GM21515 (cell line): ENCODE measurements at regions not wholly inside any gene's neighbourhood (a gene's known extent, or its start where the extent isn't known, plus 50 kb on each side); places are given as distances from the start of the nearest gene placed in this dataset.

Experiments used
- ATAC-seq: cut with Tn5 transposase; IDR thresholded peaks from one replicate; pipeline ENCODE4 v1.9.1; 2021; ENCODE audit not compliant: unreplicated experiment

DNA sequence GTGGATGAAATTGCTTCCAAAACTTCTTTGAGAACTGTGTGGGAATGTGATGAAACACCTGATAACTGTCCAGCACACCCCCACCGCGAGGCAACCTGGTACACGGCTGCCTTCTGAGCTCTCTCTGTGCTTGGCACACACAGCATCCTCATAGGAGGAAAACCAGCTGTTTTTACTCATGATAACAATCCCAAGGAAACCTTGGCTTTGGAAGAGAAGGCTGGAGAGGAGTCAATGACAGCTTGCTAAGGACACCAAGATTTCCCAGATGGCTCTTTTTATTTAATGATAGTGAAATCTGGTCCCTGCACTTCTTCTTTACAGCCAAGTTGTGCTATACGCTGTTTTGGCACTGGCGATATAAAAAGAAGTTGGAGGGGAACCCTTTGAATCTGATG, 232.5 kb upstream of the FN1 start:
- no peak for ATAC-seq

DNA sequence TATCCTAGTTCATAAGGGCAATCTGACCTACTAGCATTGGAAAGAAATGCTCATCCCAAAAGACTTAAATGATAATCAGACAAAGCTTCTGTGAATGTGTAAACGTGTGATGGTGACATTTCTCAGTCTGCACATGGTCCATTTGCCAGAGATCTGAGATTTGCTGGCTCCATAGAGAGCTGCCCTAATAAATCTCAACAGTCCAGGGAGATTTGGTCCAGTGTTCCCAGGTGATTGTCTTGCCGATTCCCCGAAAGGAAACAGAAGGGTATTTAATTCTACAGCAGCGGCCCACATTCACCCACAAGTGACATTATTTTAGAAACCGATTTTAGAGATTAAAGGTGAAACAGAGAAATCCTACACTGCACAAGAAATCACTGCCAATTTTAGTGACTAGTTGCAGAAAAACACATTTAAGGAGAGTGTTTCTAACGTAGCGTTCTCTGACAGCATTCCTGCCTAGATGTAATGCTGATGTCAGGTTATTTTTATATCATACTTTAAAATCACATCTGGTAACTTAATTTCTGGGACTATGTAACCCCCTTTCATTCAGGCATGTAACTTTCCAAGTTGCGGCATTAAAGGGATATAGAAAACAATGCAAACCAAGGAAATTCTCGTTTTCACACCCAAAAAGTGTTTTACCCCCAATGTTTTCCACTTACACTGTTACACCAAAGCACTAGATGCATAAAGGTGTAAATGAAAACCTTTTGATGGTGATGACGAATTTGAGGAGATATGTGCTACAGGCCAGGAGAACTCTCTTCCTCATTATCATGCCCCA, 231.9 kb upstream of the FN1 start:
- ATAC-seq, result no peak

DNA sequence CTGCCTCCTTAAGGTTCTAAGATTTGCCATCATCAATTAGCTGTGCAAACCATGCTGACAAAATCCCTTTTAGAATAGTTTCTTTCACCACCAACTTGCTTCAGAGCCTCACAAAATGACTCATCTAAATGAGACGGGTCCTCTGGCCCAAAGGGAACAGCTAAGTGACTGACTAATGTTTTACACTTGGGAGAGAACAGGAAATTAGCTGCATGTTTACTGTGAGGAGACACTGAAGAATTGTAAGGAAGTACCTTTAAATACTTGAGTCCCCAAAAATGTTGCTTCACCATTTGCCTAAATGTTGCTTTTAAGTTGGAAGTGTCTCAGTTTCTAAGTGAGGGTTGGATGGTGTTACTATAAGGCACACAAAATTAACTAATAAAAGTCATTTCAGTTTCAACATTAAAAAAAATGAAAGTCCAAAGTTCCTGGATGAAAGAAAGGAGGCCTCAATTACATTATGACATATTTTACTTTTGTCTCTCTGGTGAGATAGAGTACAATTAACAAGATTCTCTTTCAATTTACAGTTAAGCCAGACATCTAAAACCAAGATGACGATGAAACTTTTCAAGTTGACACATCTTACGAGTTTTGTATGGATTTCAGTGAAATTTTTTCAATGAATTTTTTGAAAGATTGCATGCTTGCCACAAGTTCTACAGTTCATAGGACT, 229.1 kb upstream of the FN1 start:
- ATAC-seq, result no peak

DNA sequence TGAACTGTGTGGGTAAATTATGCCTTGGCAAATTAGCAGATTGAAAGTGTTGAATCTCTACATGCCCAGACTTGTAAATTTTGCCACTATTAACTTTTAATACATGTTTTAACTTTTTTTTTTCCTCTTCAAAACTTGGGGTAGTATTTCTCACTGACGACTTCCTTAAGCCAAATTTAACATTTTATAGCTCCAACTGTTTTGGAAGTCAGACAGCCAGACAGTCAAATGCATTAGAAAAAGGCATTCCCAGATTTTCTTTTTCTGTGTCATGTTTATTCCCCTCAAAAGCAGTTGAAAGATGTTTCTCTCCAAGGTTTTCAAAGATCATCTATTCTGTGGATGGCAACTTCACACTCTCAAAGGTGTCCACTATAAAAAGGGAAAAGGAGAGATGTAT, 226.8 kb upstream of the FN1 start:
- no peak for ATAC-seq

DNA sequence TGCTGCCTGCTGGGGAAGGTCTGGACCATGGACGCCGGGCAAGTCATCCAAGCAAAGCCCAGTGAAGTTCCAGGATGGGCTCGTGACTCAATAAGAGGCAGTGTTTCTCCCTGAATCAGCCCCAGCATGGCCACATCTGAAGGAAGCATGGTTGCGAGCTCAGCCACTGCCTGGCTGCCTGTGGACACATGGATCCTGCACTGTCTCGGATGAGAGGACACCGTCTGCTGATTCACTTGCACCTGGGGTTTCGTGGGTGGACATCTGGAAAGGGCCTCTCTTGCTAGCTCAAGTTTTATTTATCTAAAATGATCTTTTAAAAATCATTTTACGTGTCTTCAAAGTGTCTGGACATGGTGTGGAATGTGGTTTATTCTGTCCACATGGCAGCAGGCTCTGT, 224.8 kb upstream of the FN1 start:
- no peak for ATAC-seq

DNA sequence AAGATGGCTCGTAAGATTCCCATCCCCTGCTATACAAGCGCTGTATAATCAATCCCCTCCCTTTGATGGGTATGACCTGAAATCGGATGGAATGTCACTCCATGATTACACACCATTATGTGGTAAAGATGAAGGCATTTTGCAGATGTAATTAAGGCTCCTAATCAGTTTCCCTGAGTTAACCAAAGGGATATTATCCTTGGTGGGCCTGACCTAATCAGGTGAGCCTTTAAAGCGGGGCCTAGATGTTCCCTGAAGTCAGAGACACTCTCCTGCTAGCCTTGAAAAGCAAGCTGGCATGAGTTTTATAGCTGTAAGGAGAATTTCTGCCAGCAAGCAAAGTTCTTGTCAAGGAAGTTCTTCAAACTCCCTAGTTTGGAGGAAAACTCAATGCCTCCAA, 223.8 kb upstream of the FN1 start:
- no peak for ATAC-seq

DNA sequence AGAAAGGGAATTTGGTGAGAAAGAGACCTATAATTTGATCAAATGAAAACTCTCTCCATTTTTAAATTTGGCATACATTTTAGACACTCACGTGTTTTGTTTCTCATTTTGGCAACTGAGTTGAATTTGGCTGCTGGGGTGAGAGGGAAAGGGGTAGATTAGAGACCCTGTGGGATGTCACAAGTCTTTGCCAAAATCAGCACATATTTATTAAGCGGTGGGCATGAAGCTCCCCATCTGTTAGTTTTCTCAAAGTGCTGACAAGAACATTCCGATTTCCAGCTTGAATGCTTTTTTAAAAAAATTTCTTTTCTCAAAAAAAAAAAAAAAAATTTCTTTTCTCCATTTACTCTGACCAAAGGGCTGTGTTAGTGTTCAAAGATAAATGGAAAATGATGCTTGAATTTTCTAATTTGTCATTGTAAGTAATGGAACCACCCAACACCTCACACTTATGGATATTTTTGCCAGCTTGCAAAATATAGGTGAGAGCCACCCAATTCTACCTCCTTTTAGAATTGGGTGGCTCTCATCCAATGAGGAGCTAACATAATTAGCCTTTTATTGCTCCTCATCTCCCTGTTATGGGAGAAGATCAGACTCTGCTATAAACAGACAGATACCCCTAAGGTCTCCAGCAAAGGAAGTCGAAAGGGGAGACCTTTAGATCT, 222.9 kb upstream of the FN1 start:
- no peak for ATAC-seq

DNA sequence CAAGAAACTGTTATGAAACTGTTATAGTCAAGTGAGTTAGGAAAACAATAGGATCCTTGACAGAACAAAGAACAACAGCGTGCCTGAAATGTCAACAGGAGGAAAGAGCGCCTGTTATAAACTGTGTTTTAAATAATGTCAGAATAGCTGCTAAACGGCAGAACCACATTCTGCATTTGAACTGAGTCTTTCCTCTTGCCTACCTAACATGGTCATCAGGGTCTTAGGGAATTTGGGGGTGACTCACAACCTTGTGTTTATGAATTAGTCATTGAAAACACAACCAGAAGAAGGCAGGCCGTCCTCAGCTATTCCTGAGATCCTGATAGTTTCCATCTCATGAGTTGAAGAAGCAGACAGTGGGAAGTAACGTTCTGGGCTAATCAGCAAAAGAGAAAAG, 222.0 kb upstream of the FN1 start:
- no peak for ATAC-seq

DNA sequence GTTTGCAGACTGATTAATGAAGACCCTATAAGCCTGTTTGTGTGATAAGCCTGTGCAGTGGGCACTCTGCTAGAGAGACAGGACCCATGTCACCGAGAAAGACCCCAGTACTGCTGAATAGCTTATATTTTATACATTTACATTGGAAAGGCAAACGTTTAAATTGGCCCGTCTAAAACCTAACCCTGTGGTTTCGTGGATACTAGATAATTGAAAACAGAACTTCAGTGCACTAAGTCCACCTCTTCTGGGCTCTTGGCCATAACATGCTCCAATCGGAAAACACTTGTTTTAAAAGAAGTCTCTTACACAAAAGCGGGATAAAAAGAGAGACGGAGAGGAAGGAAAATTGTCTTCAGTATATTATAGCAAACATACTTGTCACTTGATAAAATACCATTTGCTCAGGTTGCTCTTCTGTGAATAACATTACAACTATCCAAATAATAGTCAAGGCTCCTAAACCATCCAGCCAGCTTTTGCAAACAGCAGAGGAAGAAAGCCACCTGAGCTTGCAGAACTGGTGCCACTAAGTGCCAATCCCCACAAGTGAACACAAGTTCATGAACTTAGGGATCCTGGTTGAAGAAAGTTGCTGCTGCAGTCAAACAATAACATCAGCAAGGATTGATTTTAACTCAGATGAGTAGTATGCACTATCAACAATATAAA, 218.4 kb upstream of the FN1 start:
- no peak for ATAC-seq

DNA sequence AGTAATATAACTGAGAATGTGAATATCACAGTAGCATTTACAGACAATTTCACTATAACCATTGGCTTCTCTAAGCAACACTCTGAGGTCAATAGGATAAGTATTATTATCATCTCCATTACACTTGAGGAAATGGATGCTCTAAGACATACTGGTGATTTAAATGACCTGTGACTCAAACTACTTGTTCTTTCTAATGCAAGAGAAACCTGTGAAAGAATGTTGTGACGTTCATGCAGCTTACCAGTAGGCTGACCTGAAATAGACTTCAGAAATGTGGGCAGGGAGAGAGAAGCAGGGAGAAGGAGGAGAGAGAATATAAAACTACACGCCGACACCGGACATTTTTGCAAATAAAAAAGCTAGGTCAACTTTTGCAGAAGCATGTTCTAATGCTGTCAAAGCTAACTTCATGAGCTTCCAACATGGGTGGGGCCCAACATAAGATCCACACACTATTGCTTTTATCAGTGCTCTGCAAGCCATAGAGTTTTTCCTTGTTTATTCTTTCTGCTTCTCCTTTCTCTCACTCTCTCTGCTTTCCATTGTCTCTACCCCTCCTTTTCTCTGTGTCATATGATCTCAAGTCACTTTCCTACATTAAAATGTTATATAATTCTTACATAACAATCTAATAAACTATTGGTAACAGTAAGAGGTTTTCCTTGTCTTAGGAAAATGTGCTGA, 217.6 kb upstream of the FN1 start:
- ATAC-seq, result no peak

DNA sequence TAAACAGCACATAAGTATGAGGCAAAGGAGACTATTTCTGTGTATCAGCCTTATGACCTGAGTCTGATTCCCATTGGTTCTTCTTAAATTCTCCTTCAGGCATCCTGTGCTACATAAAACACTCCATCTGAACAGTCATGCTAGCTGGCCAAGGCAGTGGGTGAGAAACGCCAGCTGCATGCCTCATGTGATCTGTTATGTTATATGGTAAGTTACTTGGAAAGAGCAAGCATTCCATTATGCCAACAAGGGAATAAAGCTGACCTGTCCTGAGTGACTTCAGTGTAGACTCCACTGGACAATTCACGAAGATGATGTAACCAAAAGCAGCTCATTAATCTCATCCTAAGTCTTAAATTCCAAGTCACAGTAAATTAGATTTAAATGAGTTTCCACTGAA, 216.5 kb upstream of the FN1 start:
- no peak for ATAC-seq

DNA sequence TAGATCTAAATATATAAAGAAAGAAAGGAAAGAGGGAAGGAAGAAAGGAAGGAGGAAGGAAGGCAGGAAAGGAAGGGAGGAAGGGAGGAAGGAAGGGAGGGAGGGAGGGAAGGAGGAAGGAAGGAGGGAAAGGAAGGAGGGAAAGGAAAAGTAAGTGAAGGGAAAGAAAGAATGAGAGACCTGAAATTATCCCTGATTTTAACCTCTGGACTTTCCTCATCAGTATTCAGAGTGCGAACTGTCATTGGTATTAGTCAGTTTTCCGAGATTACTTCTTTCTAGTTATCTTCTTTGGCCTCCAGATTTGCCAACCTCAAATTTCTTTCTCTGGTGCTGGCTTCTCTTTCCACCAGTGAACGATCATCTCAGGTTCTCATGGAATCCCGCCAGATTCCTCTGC, 215.5 kb upstream of the FN1 start:
- no peak for ATAC-seq

DNA sequence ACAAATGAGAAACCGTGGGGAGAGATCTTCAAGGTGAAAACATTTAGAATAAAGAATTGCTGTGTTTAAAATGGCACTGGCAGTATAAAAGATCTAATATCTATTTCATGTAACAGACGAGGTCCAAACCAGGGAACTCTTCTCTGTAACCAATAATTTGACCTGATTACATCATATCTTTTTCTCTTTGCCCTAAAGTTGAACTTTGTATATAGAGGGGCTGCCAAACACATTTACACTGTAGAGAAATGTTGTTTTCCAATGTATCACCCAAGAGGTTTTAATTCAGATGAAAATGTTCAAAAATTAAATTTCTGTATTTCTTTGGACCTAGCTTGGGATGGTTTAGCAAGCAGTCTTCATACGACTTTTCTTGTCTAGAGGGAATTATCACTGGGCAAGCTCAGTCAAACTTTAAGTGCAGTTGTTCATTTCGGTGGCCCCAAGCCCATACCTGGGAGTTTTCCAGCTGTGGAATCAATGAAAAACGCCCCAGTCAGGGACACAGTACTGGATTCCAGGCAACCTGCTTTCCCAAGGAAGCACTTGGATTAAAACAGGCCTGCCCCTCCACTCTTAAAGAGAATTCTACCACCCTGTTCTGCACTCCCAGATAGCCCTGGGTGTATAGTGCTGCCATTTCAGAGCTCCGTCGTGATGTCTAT, 208.5 kb upstream of the FN1 start:
- no peak for ATAC-seq

DNA sequence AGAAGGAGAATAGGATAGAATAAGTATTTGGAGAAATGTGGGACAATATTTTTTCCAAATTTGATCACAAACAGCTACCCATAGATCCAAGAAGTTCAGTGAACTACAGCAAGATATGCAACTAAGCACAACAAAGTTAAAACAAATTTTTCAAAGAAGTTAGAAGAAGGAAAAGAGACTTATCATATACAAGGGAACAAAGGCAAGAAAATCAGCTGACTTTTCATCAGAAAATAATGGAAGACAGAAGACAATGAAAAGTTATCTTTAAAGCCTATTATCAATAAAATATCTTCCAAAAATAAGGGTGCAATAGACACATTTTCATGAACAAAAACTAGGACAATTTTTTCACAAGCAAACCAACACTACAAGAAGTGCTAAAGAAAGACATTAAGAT, 202.8 kb upstream of the FN1 start:
- no peak for ATAC-seq

DNA sequence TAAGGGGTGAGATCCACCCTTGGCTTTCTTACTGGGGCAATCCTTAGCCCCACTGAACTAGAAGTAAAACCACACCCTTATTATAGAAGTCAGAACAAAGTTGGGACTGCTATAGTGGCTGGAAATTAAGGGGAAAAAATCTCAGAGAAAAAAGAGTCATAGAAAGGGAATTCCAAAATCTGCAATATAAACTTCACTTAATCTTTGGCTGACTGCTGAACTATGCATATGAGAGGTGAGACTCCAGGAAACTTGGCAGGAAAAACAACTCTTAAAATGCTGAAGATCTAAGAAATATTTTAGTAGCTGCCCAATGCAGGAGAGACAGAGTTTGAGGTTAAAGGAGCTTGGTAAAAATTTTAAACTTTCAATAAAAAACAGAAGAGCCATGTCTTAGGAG, 201.8 kb upstream of the FN1 start:
- no peak for ATAC-seq

DNA sequence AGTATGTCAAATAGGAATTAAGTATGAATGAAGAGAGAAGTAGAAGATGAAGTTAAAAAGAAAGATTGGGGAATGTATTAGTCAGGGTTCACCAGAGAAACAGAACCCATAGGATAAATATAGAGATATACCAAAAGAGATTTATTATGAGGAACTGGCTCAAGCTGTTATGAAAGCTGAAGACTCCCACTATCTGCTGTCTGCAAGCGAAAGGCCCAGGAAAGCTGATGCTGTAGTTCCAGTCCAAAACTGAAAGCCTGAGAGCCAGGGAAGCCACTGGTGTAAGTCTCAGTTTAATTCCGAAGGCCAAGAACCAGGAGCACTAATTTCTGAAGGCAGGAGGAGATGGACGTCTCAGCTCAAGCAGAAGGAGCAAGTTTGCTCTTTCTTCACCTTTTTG, 200.9 kb upstream of the FN1 start:
- no peak for ATAC-seq

DNA sequence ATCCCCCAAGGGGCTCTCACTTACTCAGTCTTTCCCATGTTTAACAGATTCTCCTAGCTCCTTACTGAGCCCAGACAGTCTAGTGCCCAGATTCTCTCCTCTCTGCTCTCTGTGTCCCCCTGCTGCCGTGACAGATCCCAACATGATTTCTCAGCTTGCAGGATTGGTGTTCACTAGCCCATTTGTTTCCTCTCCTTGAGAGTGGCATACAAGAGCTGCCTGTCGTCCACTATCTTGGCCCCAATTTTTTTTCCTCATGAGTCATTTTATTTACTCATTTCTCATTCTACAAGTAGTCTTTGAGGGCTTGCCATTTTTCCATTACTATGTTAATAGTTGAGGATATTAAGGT, 199.9 kb upstream of the FN1 start:
- no peak for ATAC-seq

DNA sequence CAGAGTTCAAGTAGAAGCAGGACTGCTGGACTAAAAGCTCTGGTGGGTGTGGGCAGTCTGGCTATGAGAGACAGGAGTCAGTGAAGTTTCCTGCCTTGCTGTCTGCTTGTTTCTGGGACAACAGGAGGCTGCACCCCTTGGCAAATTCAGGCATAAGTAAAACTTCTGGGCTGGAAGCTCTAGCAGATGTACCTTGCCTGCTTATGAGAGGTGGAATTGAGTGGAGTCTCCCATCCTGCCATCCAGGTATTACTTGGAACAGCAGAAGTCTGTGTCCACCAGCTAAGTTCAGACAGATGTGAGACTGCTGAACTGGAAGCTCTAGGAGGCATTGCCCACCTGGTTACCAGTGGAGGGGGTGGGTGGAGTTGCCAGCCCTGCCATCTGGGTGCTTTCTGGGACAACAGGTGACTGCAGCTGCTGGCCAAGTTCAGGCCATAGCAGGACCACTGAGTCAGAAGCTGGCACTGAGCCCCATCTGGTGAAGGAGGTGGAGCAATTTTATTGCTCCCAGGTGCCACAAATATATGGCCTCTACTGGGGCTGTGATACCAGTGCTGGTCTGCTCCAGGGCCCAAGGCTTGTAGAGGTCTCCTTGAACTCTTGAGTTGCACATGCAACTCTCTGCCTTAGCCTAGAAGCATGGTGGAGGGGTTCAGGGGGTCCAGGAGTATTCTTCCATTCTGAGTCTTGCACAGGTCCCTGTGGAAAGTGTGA, 199.4 kb upstream of the FN1 start:
- no peak for ATAC-seq

DNA sequence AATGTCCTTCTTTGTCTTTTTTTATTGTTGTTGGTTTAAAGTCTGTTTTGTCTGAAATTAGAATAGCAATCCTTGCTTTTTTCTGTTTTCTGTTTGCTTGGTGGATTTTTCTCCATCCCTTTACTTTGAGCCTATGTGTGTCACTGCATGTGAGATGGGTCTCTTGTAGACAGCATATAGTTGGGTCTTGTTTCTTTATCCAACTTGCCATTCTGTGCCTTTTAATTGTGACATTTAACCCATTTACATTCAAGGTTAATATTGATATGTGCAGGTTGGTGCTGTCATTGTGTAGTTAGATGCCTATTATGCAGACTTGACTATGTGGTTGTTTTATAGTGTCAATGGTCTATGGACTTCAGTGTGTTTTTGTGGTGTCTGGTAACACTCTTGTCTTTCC, 197.5 kb upstream of the FN1 start:
- no peak for ATAC-seq

DNA sequence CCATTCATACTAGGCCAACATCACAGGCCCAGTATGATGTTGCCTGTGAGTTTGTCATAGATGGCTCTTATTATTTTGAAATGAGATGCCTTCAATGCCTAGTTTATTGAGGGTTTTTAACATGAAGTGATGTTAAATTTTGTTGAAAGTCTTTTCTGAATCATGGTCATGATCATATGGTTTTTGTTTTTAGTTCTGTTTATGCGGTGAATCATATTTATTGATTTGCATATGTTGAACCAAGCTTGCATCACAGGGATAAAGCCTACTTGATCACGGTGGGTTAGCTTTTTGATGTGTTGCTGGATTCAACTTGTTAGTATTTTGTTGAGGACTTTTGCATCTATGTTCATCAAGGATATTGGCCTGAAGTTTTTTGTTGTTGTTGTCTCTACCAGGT, 195.8 kb upstream of the FN1 start:
- no peak for ATAC-seq
